Left lung (tissue), 4 donors: ENCODE measurements at regions not wholly inside any gene's neighbourhood (a gene's known extent, or its start where the extent isn't known, plus 50 kb on each side); places are given as distances from the start of the nearest gene placed in this dataset.

Source experiments
- ATAC-seq: fragments of 200-7000 bp; cut with Tn5 transposase; one replicate; pipeline ENCODE4 v1.9.1; 2020; ENCODE audit warnings: moderate library complexity
- DNase-seq, 4 donors: peaks; one replicate each; pipeline ENCODE4 v3.0.0-alpha.2; 2013 to 2020
- H3K27ac ChIP-seq, 2 donors: fragments of 200-600 bp; sonication (generic) in 1 of 2; one replicate each; pipeline versions ENCODE4 v1.5.0 to v1.8.0; 2020 to 2021
- H3K27me3 ChIP-seq, 2 donors: fragments of 200-600 bp; sonication (generic) in 1 of 2; one replicate each; pipeline versions ENCODE4 v1.5.0 to v1.8.0; 2020 to 2021
- H3K36me3 ChIP-seq, 2 donors: fragments of 200-600 bp; sonication (generic) in 1 of 2; one replicate each; pipeline versions ENCODE4 v1.5.0 to v1.8.0; 2020 to 2021
- H3K4me1 ChIP-seq, 2 donors: fragments of 200-600 bp; one replicate each; pipeline ENCODE4 v1.8.0; 2021
- H3K4me3 ChIP-seq, 2 donors: fragments of 200-600 bp; sonication (generic) in 1 of 2; one replicate each; pipeline versions ENCODE4 v1.5.0 to v1.8.0; 2020 to 2021; ENCODE audit warnings: mild to moderate bottlenecking in 1 of 2
- H3K9me3 ChIP-seq, 2 donors: fragments of 200-600 bp; sonication (generic) in 1 of 2; one replicate each; pipeline versions ENCODE4 v1.5.0 to v1.8.0; 2020 to 2021
- intact Hi-C, 2 donors: fragments of 100-400 bp; cut with DNase I; formaldehyde crosslinking; loops; one replicate each; pipeline versions ENCODE4 v1.11.2 to v1.14.2; 2022
- TF ChIP-seq, protein P1 (sequence below), 2 donors: fragments of 200-600 bp; sonication (generic) in 1 of 2; IDR thresholded peaks; one replicate each; pipeline versions ENCODE4 v1.5.0 to v1.8.0; 2021; ENCODE audit warnings: antibody characterized with exemption in 2 of 2
- donor health status: DM: no; HTN: yes; CAD: no.
- donor health status: DM: no; HTN: no; CAD: no.

- H3K9me3 ChIP-seq = no peaks in the 10 kb centered on the region
These were observed 125.3 kb downstream of the TSHZ3 start for GRCh38 chr19:31223740-31224534.

DNA sequence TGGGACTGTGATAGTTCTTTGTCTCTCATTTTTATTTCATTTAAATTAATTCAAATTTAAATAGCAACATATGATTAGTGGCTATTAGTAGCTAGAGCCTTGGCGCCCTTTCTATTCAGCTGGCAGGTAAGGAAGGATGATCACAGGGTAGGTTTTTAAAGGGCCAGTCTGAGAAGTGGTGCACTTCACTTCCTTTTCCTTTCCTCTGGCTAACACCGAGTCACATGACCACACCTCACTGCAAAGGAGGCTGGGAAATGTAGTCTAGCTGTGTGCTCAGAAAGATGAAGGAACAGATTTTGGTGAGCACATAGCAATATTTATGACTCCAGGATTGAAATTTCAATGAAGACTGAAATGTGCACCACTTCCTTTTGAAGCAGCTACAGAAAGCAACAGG is 128.7 kb downstream of the TSHZ3 start:
- H3K4me3 ChIP-seq = no peak overlapping the region

More at GRCh38 chr19:31223740-31224534, 125.3 kb downstream of the TSHZ3 start:
- DNase-seq (peak in 2 of 4 donors; percentile 10 to 16), ATAC-seq (no peak)
- Histone ChIP-seq H3K27me3 (no peaks in the 10 kb centered on the region), H3K27ac (no peak overlapping the region), H3K4me3 (no peak overlapping the region), H3K36me3 (no peaks in the 10 kb centered on the region), H3K4me1 (no peaks in the 10 kb centered on the region)
- TF ChIP-seq, protein P1, sequence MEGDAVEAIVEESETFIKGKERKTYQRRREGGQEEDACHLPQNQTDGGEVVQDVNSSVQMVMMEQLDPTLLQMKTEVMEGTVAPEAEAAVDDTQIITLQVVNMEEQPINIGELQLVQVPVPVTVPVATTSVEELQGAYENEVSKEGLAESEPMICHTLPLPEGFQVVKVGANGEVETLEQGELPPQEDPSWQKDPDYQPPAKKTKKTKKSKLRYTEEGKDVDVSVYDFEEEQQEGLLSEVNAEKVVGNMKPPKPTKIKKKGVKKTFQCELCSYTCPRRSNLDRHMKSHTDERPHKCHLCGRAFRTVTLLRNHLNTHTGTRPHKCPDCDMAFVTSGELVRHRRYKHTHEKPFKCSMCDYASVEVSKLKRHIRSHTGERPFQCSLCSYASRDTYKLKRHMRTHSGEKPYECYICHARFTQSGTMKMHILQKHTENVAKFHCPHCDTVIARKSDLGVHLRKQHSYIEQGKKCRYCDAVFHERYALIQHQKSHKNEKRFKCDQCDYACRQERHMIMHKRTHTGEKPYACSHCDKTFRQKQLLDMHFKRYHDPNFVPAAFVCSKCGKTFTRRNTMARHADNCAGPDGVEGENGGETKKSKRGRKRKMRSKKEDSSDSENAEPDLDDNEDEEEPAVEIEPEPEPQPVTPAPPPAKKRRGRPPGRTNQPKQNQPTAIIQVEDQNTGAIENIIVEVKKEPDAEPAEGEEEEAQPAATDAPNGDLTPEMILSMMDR (IDR thresholded peaks at IDR 0.05) = no peak
- intact Hi-C loops = no loop called here

GRCh38 chr19:31214997-31215396 is 134.2 kb downstream of the TSHZ3 start:
- H3K27ac ChIP-seq = no peak overlapping the region
- H3K4me1 ChIP-seq = peaks cover 0 to 4% of the 10 kb centered on the region in 2 donors
- no peaks in the 10 kb centered on the region for H3K27me3 ChIP-seq
- no peaks in the 10 kb centered on the region for H3K36me3 ChIP-seq
- DNase-seq (no peak), ATAC-seq (no peak)
- intact Hi-C loops = no loop called here
- no peaks in the 10 kb centered on the region for H3K9me3 ChIP-seq
- no peak overlapping the region for H3K4me3 ChIP-seq
- TF ChIP-seq, protein P1 (IDR thresholded peaks at IDR 0.05) = no peak

More for the DNA sequence above, 128.7 kb downstream of the TSHZ3 start:
- TF ChIP-seq, protein P1 (IDR thresholded peaks at IDR 0.05) = no peak
- ATAC-seq = peak; percentile 29
- Histone ChIP-seq H3K9me3 (no peaks in the 10 kb centered on the region), H3K27me3 (no peaks in the 10 kb centered on the region), H3K27ac (no peak overlapping the region), H3K36me3 (no peaks in the 10 kb centered on the region), H3K4me1 (no peaks in the 10 kb centered on the region)
- intact Hi-C loops = no loop called here
- DNase-seq = no peak

- TF ChIP-seq, protein P1 (IDR thresholded peaks at IDR 0.05) = no peak
- Histone ChIP-seq H3K27me3 (no peaks in the 10 kb centered on the region), H3K36me3 (no peaks in the 10 kb centered on the region), H3K9me3 (no peaks in the 10 kb centered on the region), H3K4me3 (no peak overlapping the region), H3K4me1 (peaks cover 0 to 4% of the 10 kb centered on the region in 2 donors), H3K27ac (peak overlapping the region in 1 of 2 donors; percentile 1)
- ATAC-seq (peak; percentile 93), DNase-seq (peak in 3 of 4 donors; percentile 1 to 80 (median 75))
- intact Hi-C loops = no loop called here
These were observed 135.2 kb downstream of the TSHZ3 start for GRCh38 chr19:31214086-31214485.

DNA sequence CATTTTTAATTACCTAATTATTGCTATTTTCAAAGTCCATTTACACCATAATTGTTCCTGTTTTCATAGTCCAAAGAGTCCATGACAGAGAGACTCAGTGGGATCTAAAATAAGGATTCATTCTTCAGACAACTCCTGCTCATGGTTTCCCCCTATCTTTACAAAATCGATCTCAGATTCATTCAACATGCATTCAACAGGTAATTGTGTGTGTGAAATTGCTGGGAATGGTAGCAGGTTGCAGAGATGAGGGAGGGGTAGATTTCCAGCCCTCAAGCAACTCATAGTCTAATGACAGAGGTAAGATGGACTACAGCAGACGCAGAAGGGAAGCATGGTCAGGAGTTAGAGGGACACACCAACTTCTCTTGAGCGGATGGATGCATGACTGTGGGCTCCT is 138.1 kb downstream of the TSHZ3 start:
- H3K9me3 ChIP-seq = no peaks in the 10 kb centered on the region
- H3K4me1 ChIP-seq = peaks cover 0 to 4% of the 10 kb centered on the region in 2 donors
- no peak for ATAC-seq
- H3K4me3 ChIP-seq = no peak overlapping the region
- no peak for DNase-seq
- H3K27me3 ChIP-seq = no peaks in the 10 kb centered on the region
- intact Hi-C loops = no loop called here
- H3K27ac ChIP-seq = no peak overlapping the region
- TF ChIP-seq, protein P1 (IDR thresholded peaks at IDR 0.05) = no peak
- no peaks in the 10 kb centered on the region for H3K36me3 ChIP-seq
